ENCODE measurements at regions not wholly inside any gene's neighbourhood (a gene's known extent, or its start where the extent isn't known, plus 50 kb on each side); places are given as distances from the start of the nearest gene placed in this dataset.
A peak's percentile ranks its signal among the peaks of the same experiment; 100 is the strongest.

GRCh38 chr9:89677702-89678395 lies 73.0 kb downstream of the GADD45G start:
- H3K27ac ChIP-seq: peak overlapping the region in 1 of 2 donors; percentile 46
- DNase-seq: no peak
- H3K36me3 ChIP-seq: no peaks in the 10 kb centered on the region
- intact Hi-C loops (cut with DNase I; ENCODE audit: low total_unique reads): no loop called here
- H3K27me3 ChIP-seq: no peaks in the 10 kb centered on the region
- no peak for TF ChIP-seq CTCF (IDR thresholded peaks at IDR 0.05)
- no peak for TF ChIP-seq POLR2A (IDR thresholded peaks at IDR 0.05)
- no peaks in the 10 kb centered on the region for H3K9me3 ChIP-seq
- no peaks in the 10 kb centered on the region for H3K4me1 ChIP-seq
- H3K4me3 ChIP-seq: no peak overlapping the region

- H3K27me3 ChIP-seq: no peaks in the 10 kb centered on the region
- no peaks in the 10 kb centered on the region for H3K9me3 ChIP-seq
- no peaks in the 10 kb centered on the region for H3K4me1 ChIP-seq
- H3K4me3 ChIP-seq: no peak overlapping the region
- intact Hi-C loops (cut with DNase I; ENCODE audit: low total_unique reads): no loop called here
- H3K36me3 ChIP-seq: no peaks in the 10 kb centered on the region
- no peak overlapping the region for H3K27ac ChIP-seq
- TF ChIP-seq CTCF (IDR thresholded peaks at IDR 0.05): no peak
- TF ChIP-seq POLR2A (IDR thresholded peaks at IDR 0.05): no peak
- no peak for DNase-seq
Measured at GRCh38 chr9:89678396-89679015, 73.7 kb downstream of the GADD45G start.

- Histone ChIP-seq H3K4me3 (no peak overlapping the region), H3K36me3 (no peaks in the 10 kb centered on the region), H3K27ac (no peak overlapping the region), H3K27me3 (no peaks in the 10 kb centered on the region), H3K4me1 (no peaks in the 10 kb centered on the region), H3K9me3 (no peaks in the 10 kb centered on the region)
- intact Hi-C loops (cut with DNase I; ENCODE audit: low total_unique reads): no loop called here
- no peak for DNase-seq
- no peak for TF ChIP-seq POLR2A (IDR thresholded peaks at IDR 0.05)
- no peak for TF ChIP-seq CTCF (IDR thresholded peaks at IDR 0.05)
Measured at GRCh38 chr9:89679016-89679415, 74.2 kb downstream of the GADD45G start.

GRCh38 chr9:89679581-89679980 lies 74.8 kb downstream of the GADD45G start:
- no peaks in the 10 kb centered on the region for H3K27me3 ChIP-seq
- no peaks in the 10 kb centered on the region for H3K4me1 ChIP-seq
- intact Hi-C loops (cut with DNase I; ENCODE audit: low total_unique reads): no loop called here
- no peaks in the 10 kb centered on the region for H3K36me3 ChIP-seq
- no peak overlapping the region for H3K4me3 ChIP-seq
- no peak for DNase-seq
- no peaks in the 10 kb centered on the region for H3K9me3 ChIP-seq
- no peak overlapping the region for H3K27ac ChIP-seq
- TF ChIP-seq CTCF (IDR thresholded peaks at IDR 0.05) (no peak), POLR2A (IDR thresholded peaks at IDR 0.05) (no peak)
